CD4-positive, alpha-beta memory T cell (primary cell): ENCODE measurements at regions not wholly inside any gene's neighbourhood (a gene's known extent, or its start where the extent isn't known, plus 50 kb on each side); places are given as distances from the start of the nearest gene placed in this dataset.

Experiments used
- CTCF ChIA-PET: fragments of 350-600 bp; sonication (Branson Sonifier 250); formaldehyde crosslinking; loops from one replicate; lab custom pipeline; 2021; ENCODE audit warnings: inconsistent platforms; ENCODE audit not compliant: partially characterized antibody; lab: Charles Lee
- POLR2A ChIA-PET: fragments of 350-600 bp; sonication (Branson Sonifier 250); formaldehyde crosslinking; loops from one replicate; lab custom pipeline; 2021; ENCODE audit not compliant: partially characterized antibody; lab: Charles Lee
- DNase-seq, 5 donors: peaks; one replicate each; pipeline versions ENCODE4 v3.0.0 to v3.0.0-alpha.2; 2020 to 2022; ENCODE audit warnings: mixed read lengths in 1 of 5
- H3K27ac ChIP-seq: one replicate; pipeline ENCODE4 v1.7.0; 2013; ENCODE audit warnings: low read depth, low read length
- H3K27me3 ChIP-seq: 2 replicates; pipeline ENCODE4 v1.7.0; 2013; ENCODE audit warnings: mild to moderate bottlenecking, low read length, moderate library complexity; ENCODE audit not compliant: insufficient read depth
- H3K36me3 ChIP-seq: 2 replicates; pipeline ENCODE4 v1.7.0; 2013; ENCODE audit warnings: mild to moderate bottlenecking, low read length, moderate library complexity; ENCODE audit not compliant: insufficient read depth
- H3K4me1 ChIP-seq: 2 replicates; pipeline ENCODE4 v1.7.0; 2013; ENCODE audit warnings: mild to moderate bottlenecking, low read length, moderate library complexity; ENCODE audit not compliant: insufficient read depth
- H3K4me3 ChIP-seq, 2 donors: one replicate each; pipeline ENCODE4 v1.7.0; 2013; ENCODE audit warnings: low read length in 2 of 2, mild to moderate bottlenecking in 1 of 2
- H3K9me3 ChIP-seq, 2 donors: one replicate each; pipeline ENCODE4 v1.7.0; 2013; ENCODE audit warnings: low read length in 2 of 2, control low read depth in 1 of 2; ENCODE audit not compliant: control insufficient read depth in 1 of 2
- H3K27ac Mint-ChIP-seq, 7 donors: one replicate each; pipeline ENCODE4 v1.8.0; 2020 to 2021; ENCODE audit warnings: mixed read lengths in 7 of 7, mild to moderate bottlenecking in 6 of 7, inconsistent platforms in 3 of 7, moderate library complexity in 3 of 7
- H3K27me3 Mint-ChIP-seq, 2 donors: one replicate each; pipeline ENCODE4 v1.8.0; 2020 to 2021; ENCODE audit warnings: mixed read lengths in 2 of 2
- H3K36me3 Mint-ChIP-seq, 2 donors: one replicate each; pipeline ENCODE4 v1.8.0; 2020 to 2021; ENCODE audit warnings: mixed read lengths in 2 of 2, inconsistent platforms in 1 of 2, mild to moderate bottlenecking in 1 of 2
- H3K4me1 Mint-ChIP-seq, 4 donors: one replicate each; pipeline ENCODE4 v1.8.0; 2020 to 2021; ENCODE audit warnings: mixed read lengths in 4 of 4, mild to moderate bottlenecking in 1 of 4
- H3K4me3 Mint-ChIP-seq, 8 donors: one replicate each; pipeline ENCODE4 v1.8.0; 2020 to 2021; ENCODE audit warnings: mixed read lengths in 8 of 8, mild to moderate bottlenecking in 7 of 8, moderate library complexity in 6 of 8, inconsistent platforms in 3 of 8
- H3K9me3 Mint-ChIP-seq, 8 donors: one replicate each; pipeline ENCODE4 v1.8.0; 2020 to 2021; ENCODE audit warnings: mixed read lengths in 8 of 8, mild to moderate bottlenecking in 5 of 8, inconsistent platforms in 3 of 8, moderate library complexity in 1 of 8
- intact Hi-C: fragments of 100-400 bp; cut with micrococcal nuclease; formaldehyde crosslinking; loops from one replicate; pipeline ENCODE4 v1.15.1; 2023

GRCh38 chr16:17983847-17984639 is 352.5 kb downstream of the NPIPA8 start:
- Histone ChIP-seq H3K9me3 (no peaks in the 10 kb centered on the region), H3K4me3 (no peak overlapping the region), H3K27ac (no peak overlapping the region), H3K4me1 (no peaks in the 10 kb centered on the region), H3K36me3 (no peaks in the 10 kb centered on the region), H3K27me3 (no peaks in the 10 kb centered on the region)
- H3K27me3 Mint-ChIP-seq: peaks cover 3 to 8% of the 10 kb centered on the region in 2 donors
- H3K36me3 Mint-ChIP-seq: no peaks in the 10 kb centered on the region
- no peaks in the 10 kb centered on the region for H3K4me1 Mint-ChIP-seq
- intact Hi-C loops: no loop called here
- DNase-seq: no peak
- H3K4me3 Mint-ChIP-seq: no peak overlapping the region
- H3K9me3 Mint-ChIP-seq: peaks cover 0 to 5% (median 0%) of the 10 kb centered on the region in 8 donors
- POLR2A ChIA-PET: no interaction called here
- no peak overlapping the region for H3K27ac Mint-ChIP-seq
- CTCF ChIA-PET: no interaction called here

GRCh38 chr16:17983114-17983513 is 353.4 kb downstream of the NPIPA8 start:
- peaks cover 0 to 5% (median 0%) of the 10 kb centered on the region in 8 donors for H3K9me3 Mint-ChIP-seq
- ChIA-PET POLR2A (no interaction called here), CTCF (no interaction called here)
- Histone ChIP-seq H3K4me3 (no peak overlapping the region), H3K27ac (no peak overlapping the region), H3K36me3 (no peaks in the 10 kb centered on the region), H3K27me3 (no peaks in the 10 kb centered on the region), H3K4me1 (no peaks in the 10 kb centered on the region), H3K9me3 (no peaks in the 10 kb centered on the region)
- H3K27me3 Mint-ChIP-seq: peaks cover 3 to 8% of the 10 kb centered on the region in 2 donors
- DNase-seq: no peak
- no peaks in the 10 kb centered on the region for H3K4me1 Mint-ChIP-seq
- no peaks in the 10 kb centered on the region for H3K36me3 Mint-ChIP-seq
- intact Hi-C loops: no loop called here
- no peak overlapping the region for H3K27ac Mint-ChIP-seq
- no peak overlapping the region for H3K4me3 Mint-ChIP-seq

GRCh38 chr16:17977260-17977659 is 359.3 kb downstream of the NPIPA8 start:
- H3K4me3 ChIP-seq: no peak overlapping the region
- H3K36me3 ChIP-seq: no peaks in the 10 kb centered on the region
- H3K27ac ChIP-seq: no peak overlapping the region
- ChIA-PET CTCF (no interaction called here), POLR2A (no interaction called here)
- Mint-ChIP-seq H3K4me1 (no peaks in the 10 kb centered on the region), H3K27me3 (peaks cover 2 to 8% of the 10 kb centered on the region in 2 donors), H3K36me3 (no peaks in the 10 kb centered on the region), H3K9me3 (peaks cover 0 to 3% (median 0%) of the 10 kb centered on the region in 8 donors), H3K4me3 (no peak overlapping the region), H3K27ac (no peak overlapping the region)
- no peaks in the 10 kb centered on the region for H3K4me1 ChIP-seq
- no peak for DNase-seq
- H3K27me3 ChIP-seq: no peaks in the 10 kb centered on the region
- no peaks in the 10 kb centered on the region for H3K9me3 ChIP-seq
- intact Hi-C loops: no loop called here

GRCh38 chr16:17972460-17972943 is 364.0 kb downstream of the NPIPA8 start:
- Mint-ChIP-seq H3K27ac (no peak overlapping the region), H3K4me3 (no peak overlapping the region), H3K9me3 (peaks cover 0 to 2% (median 0%) of the 10 kb centered on the region in 8 donors), H3K4me1 (no peaks in the 10 kb centered on the region), H3K36me3 (no peaks in the 10 kb centered on the region), H3K27me3 (peaks cover 10 to 17% of the 10 kb centered on the region in 2 donors)
- H3K4me1 ChIP-seq: no peaks in the 10 kb centered on the region
- ChIA-PET CTCF (no interaction called here), POLR2A (no interaction called here)
- no peaks in the 10 kb centered on the region for H3K9me3 ChIP-seq
- no peak overlapping the region for H3K27ac ChIP-seq
- no peak for DNase-seq
- H3K36me3 ChIP-seq: no peaks in the 10 kb centered on the region
- H3K27me3 ChIP-seq: no peaks in the 10 kb centered on the region
- no peak overlapping the region for H3K4me3 ChIP-seq
- intact Hi-C loops: no loop called here

- H3K27me3 ChIP-seq: no peaks in the 10 kb centered on the region
- Mint-ChIP-seq H3K27me3 (peaks cover 10 to 12% of the 10 kb centered on the region in 2 donors), H3K4me1 (no peaks in the 10 kb centered on the region), H3K4me3 (no peak overlapping the region), H3K27ac (no peak overlapping the region), H3K9me3 (peaks cover 0 to 2% (median 0%) of the 10 kb centered on the region in 8 donors), H3K36me3 (no peaks in the 10 kb centered on the region)
- no peaks in the 10 kb centered on the region for H3K36me3 ChIP-seq
- POLR2A ChIA-PET: no interaction called here
- H3K4me1 ChIP-seq: no peaks in the 10 kb centered on the region
- no peak overlapping the region for H3K4me3 ChIP-seq
- no peak for DNase-seq
- intact Hi-C loops: no loop called here
- H3K27ac ChIP-seq: no peak overlapping the region
- CTCF ChIA-PET: no interaction called here
- no peaks in the 10 kb centered on the region for H3K9me3 ChIP-seq
These were observed 365.7 kb downstream of the NPIPA8 start for GRCh38 chr16:17970816-17971331.

GRCh38 chr16:17970157-17970765 is 366.3 kb downstream of the NPIPA8 start:
- Histone ChIP-seq H3K27me3 (no peaks in the 10 kb centered on the region), H3K9me3 (no peaks in the 10 kb centered on the region), H3K4me1 (no peaks in the 10 kb centered on the region), H3K27ac (no peak overlapping the region), H3K36me3 (no peaks in the 10 kb centered on the region), H3K4me3 (no peak overlapping the region)
- no peak overlapping the region for H3K4me3 Mint-ChIP-seq
- peaks cover 0 to 2% (median 0%) of the 10 kb centered on the region in 8 donors for H3K9me3 Mint-ChIP-seq
- intact Hi-C loops: no loop called here
- peaks cover 10 to 12% of the 10 kb centered on the region in 2 donors for H3K27me3 Mint-ChIP-seq
- H3K27ac Mint-ChIP-seq: no peak overlapping the region
- no peaks in the 10 kb centered on the region for H3K36me3 Mint-ChIP-seq
- DNase-seq: no peak
- no peaks in the 10 kb centered on the region for H3K4me1 Mint-ChIP-seq
- POLR2A ChIA-PET: no interaction called here
- CTCF ChIA-PET: no interaction called here

- CTCF ChIA-PET: no interaction called here
- no peak overlapping the region for H3K4me3 Mint-ChIP-seq
- POLR2A ChIA-PET: no interaction called here
These were observed 371.2 kb downstream of the NPIPA8 start for GRCh38 chr16:17965133-17965900.

More at GRCh38 chr16:17965133-17965900, 371.2 kb downstream of the NPIPA8 start:
- H3K9me3 ChIP-seq: no peaks in the 10 kb centered on the region
- H3K36me3 Mint-ChIP-seq: no peaks in the 10 kb centered on the region
- no peaks in the 10 kb centered on the region for H3K4me1 Mint-ChIP-seq
- H3K9me3 Mint-ChIP-seq: peaks cover 0 to 4% (median 0%) of the 10 kb centered on the region in 8 donors
- no peaks in the 10 kb centered on the region for H3K27me3 ChIP-seq
- H3K4me3 ChIP-seq: no peak overlapping the region
- no peaks in the 10 kb centered on the region for H3K36me3 ChIP-seq
- DNase-seq: no peak
- H3K27ac Mint-ChIP-seq: no peak overlapping the region
- H3K27me3 Mint-ChIP-seq: peaks cover 0 to 3% of the 10 kb centered on the region in 2 donors
- H3K4me1 ChIP-seq: no peaks in the 10 kb centered on the region
- intact Hi-C loops: no loop called here
- H3K27ac ChIP-seq: no peak overlapping the region
